Vagina (tissue), 2 donors: ENCODE measurements at regions not wholly inside any gene's neighbourhood (a gene's known extent, or its start where the extent isn't known, plus 50 kb on each side); places are given as distances from the start of the nearest gene placed in this dataset.

Experiments used
- DNase-seq, 2 donors: peaks; one replicate each; pipeline ENCODE4 v3.0.0-alpha.2; 2017; ENCODE audit errors: extremely low spot score in 2 of 2
- H3K27ac ChIP-seq: fragments of 200-600 bp; sonication (generic); one replicate; pipeline ENCODE4 v1.5.1; 2019
- H3K27me3 ChIP-seq: fragments of 200-600 bp; sonication (generic); one replicate; pipeline ENCODE4 v1.5.1; 2019
- H3K36me3 ChIP-seq, 2 donors: fragments of 200-600 bp; sonication (generic); one replicate each; pipeline ENCODE4 v1.5.1; 2017 to 2019
- H3K4me1 ChIP-seq: fragments of 200-600 bp; sonication (generic); one replicate; pipeline ENCODE4 v1.5.1; 2019
- H3K4me3 ChIP-seq, 2 donors: fragments of 200-600 bp; sonication (generic); 1 replicate in 1 of 2; 2 replicates in 1 of 2; pipeline ENCODE4 v1.5.1; 2016 to 2019
- H3K9me3 ChIP-seq: fragments of 200-600 bp; sonication (generic); one replicate; pipeline ENCODE4 v1.5.1; 2019
- POLR2A ChIP-seq, 2 donors: fragments of 450-650 bp; IDR thresholded peaks; one replicate each; pipeline ENCODE4 v1.6.1; 2017; ENCODE audit warnings: antibody characterized with exemption in 2 of 2, mild to moderate bottlenecking in 2 of 2, moderate library complexity in 2 of 2
- POLR2AphosphoS5 ChIP-seq, 2 donors: sonication (generic); formaldehyde crosslinking; IDR thresholded peaks; one replicate each; pipeline ENCODE4 v1.9.0; 2017; ENCODE audit warnings: antibody characterized with exemption in 2 of 2, mild to moderate bottlenecking in 2 of 2, low read depth in 1 of 2; ENCODE audit not compliant: insufficient read depth in 1 of 2
- intact Hi-C: fragments of 100-400 bp; cut with DNase I; formaldehyde crosslinking; loops from one replicate; pipeline ENCODE4 v1.15.1; 2023
- TF ChIP-seq, protein P1 (sequence below), 3 experiments: fragments of 450-650 bp in 2 of 3; fragments of 200-600 bp in 1 of 3; sonication (generic) in 1 of 3; IDR thresholded peaks; one replicate each; pipeline ENCODE4 v1.5.1; 2017 to 2019; ENCODE audit warnings: antibody characterized with exemption in 3 of 3, mild to moderate bottlenecking in 2 of 3, moderate library complexity in 2 of 3

DNA sequence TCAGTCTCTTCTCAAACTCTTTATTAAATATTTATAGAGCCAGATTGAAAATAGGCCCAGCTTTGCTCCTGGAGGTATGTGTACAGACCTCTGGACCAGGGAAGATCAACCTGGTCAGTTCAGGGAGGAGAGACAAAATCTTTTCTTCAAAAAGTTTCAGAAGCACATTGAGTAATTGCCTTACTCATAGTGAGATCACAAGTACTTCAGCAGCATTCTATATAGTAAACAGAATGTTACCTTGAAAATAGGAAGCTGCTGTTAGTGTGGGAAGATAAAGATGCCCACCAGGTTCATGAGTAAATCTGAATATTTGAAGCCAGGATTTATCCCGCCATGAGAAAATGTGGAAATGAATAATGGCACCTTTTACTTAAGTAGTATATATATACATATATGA lies 665.9 kb upstream of the CITED2 start:
- intact Hi-C loops = no loop called here
- no peak for DNase-seq

DNA sequence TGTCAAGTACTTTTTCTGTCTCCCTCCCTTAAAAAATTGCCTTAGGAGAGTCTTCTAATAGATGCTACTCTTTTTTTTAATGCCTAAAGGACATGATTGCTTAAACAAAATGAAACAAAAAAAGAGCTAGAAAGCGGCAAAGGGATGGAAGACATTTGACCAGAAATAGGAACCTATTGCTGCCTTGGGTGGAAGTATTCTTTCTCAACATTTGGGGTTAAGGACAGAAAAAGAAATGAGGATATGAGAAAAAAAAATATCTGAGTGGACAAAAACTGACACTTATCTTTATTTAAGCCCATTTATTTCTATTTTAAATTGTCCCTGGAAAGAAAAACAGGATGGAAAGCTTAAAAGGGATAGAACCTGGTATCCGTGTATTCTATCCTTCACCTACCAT lies 664.9 kb upstream of the CITED2 start:
- Histone ChIP-seq H3K4me1 (peaks cover 9% of the 10 kb centered on the region), H3K27me3 (no peaks in the 10 kb centered on the region)
- TF ChIP-seq, protein P1, sequence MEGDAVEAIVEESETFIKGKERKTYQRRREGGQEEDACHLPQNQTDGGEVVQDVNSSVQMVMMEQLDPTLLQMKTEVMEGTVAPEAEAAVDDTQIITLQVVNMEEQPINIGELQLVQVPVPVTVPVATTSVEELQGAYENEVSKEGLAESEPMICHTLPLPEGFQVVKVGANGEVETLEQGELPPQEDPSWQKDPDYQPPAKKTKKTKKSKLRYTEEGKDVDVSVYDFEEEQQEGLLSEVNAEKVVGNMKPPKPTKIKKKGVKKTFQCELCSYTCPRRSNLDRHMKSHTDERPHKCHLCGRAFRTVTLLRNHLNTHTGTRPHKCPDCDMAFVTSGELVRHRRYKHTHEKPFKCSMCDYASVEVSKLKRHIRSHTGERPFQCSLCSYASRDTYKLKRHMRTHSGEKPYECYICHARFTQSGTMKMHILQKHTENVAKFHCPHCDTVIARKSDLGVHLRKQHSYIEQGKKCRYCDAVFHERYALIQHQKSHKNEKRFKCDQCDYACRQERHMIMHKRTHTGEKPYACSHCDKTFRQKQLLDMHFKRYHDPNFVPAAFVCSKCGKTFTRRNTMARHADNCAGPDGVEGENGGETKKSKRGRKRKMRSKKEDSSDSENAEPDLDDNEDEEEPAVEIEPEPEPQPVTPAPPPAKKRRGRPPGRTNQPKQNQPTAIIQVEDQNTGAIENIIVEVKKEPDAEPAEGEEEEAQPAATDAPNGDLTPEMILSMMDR (IDR thresholded peaks at IDR 0.05) = no peak
- TF ChIP-seq POLR2A (IDR thresholded peaks at IDR 0.05) = no peak
- no peak for TF ChIP-seq POLR2AphosphoS5 (IDR thresholded peaks at IDR 0.05; ENCODE audit: insufficient read depth in 1 of 2, low read depth in 1 of 2)

More for the DNA sequence above, 665.9 kb upstream of the CITED2 start:
- peaks cover 9% of the 10 kb centered on the region for H3K4me1 ChIP-seq
- no peaks in the 10 kb centered on the region for H3K9me3 ChIP-seq
- no peaks in the 10 kb centered on the region for H3K36me3 ChIP-seq
- no peak overlapping the region for H3K4me3 ChIP-seq
- no peak overlapping the region for H3K27ac ChIP-seq
- TF ChIP-seq POLR2A (IDR thresholded peaks at IDR 0.05) = no peak
- TF ChIP-seq, protein P1 (IDR thresholded peaks at IDR 0.05) = no peak
- no peak for TF ChIP-seq POLR2AphosphoS5 (IDR thresholded peaks at IDR 0.05; ENCODE audit: insufficient read depth in 1 of 2, low read depth in 1 of 2)
- no peaks in the 10 kb centered on the region for H3K27me3 ChIP-seq

DNA sequence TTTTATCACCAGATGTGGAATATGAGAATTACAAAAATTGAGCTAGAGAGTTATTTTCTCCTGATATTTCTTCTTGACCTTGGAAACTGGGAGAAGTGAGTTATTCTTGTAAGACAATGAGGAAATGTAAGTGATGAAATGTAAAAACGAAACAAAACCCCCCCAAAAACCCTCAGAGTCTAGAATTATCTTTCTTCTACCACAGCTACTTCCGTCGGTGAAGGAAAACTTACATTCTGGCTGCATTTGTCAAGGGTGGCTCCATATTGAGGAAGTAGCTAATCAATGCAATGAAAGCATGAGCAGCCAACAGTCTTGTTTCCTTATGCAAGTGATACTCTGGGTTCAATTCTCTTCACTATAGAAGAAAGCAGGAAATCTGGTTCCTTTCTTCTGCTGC lies 661.7 kb upstream of the CITED2 start:
- Histone ChIP-seq H3K36me3 (no peaks in the 10 kb centered on the region), H3K27ac (no peak overlapping the region), H3K27me3 (no peaks in the 10 kb centered on the region), H3K9me3 (no peaks in the 10 kb centered on the region), H3K4me1 (no peaks in the 10 kb centered on the region), H3K4me3 (no peak overlapping the region)
- DNase-seq = no peak
- TF ChIP-seq, protein P1 (IDR thresholded peaks at IDR 0.05) = no peak
- TF ChIP-seq POLR2AphosphoS5 (IDR thresholded peaks at IDR 0.05; ENCODE audit: insufficient read depth in 1 of 2, low read depth in 1 of 2) (no peak), POLR2A (IDR thresholded peaks at IDR 0.05) (no peak)
- intact Hi-C loops = no loop called here

More for the DNA sequence above, 664.9 kb upstream of the CITED2 start:
- intact Hi-C loops = no loop called here
- no peak for DNase-seq
- Histone ChIP-seq H3K9me3 (no peaks in the 10 kb centered on the region), H3K36me3 (no peaks in the 10 kb centered on the region), H3K4me3 (no peak overlapping the region), H3K27ac (no peak overlapping the region)

DNA sequence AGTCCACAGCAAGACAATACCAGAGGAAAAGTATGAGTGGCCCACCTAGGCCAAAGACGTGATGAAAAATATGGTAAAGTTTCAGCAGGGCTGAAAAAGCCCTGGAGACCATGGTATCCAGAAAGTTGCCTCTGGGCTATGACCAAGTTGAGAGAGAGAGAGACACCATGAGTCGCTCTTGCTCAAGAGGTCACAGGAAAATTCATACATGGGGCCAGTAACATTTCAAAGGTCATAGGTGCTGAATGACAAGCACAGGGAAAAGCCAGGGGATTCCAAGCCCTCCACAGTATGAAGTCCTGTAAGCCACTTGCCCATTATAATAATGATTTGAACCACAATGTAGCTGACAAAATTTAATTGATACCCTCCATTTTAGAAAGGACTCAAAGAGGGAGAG lies 657.7 kb upstream of the CITED2 start:
- TF ChIP-seq POLR2AphosphoS5 (IDR thresholded peaks at IDR 0.05; ENCODE audit: insufficient read depth in 1 of 2, low read depth in 1 of 2) (no peak), POLR2A (IDR thresholded peaks at IDR 0.05) (no peak)

DNA sequence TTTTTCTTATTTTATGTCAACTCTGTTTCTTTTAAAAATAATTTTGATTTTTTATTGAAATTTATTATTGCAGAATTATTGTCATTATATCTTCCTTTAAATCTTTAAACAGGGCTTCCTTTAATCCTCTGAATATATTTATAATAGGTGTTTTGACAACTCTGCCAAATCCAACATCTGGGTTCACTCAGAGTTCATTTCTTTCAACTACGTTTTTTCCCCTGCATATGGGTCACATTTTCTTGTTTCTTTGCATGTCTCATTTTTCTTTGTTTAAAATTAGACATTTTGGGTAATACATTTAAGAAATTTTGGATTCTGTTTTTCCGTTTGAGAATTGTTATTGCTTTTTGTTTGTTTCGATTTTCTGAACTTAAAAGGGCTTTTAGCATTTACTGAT lies 655.1 kb upstream of the CITED2 start:
- TF ChIP-seq POLR2AphosphoS5 (IDR thresholded peaks at IDR 0.05; ENCODE audit: insufficient read depth in 1 of 2, low read depth in 1 of 2) (no peak), POLR2A (IDR thresholded peaks at IDR 0.05) (no peak)
- TF ChIP-seq, protein P1 (IDR thresholded peaks at IDR 0.05) = no peak
- no peaks in the 10 kb centered on the region for H3K9me3 ChIP-seq
- DNase-seq = no peak
- H3K4me1 ChIP-seq = no peaks in the 10 kb centered on the region
- no peaks in the 10 kb centered on the region for H3K36me3 ChIP-seq
- intact Hi-C loops = no loop called here
- no peak overlapping the region for H3K4me3 ChIP-seq
- no peak overlapping the region for H3K27ac ChIP-seq
- H3K27me3 ChIP-seq = no peaks in the 10 kb centered on the region

More for the DNA sequence above, 657.7 kb upstream of the CITED2 start:
- Histone ChIP-seq H3K9me3 (no peaks in the 10 kb centered on the region), H3K4me3 (no peak overlapping the region), H3K27me3 (no peaks in the 10 kb centered on the region), H3K36me3 (no peaks in the 10 kb centered on the region), H3K4me1 (no peaks in the 10 kb centered on the region), H3K27ac (no peak overlapping the region)
- intact Hi-C loops = loop anchor here (2.0 kb wide), 1 partner anchor 77 kb away; no protein-coding TSS in a partner anchor
- DNase-seq = no peak
